ENCODE measurements at regions not wholly inside any gene's neighbourhood (a gene's known extent, or its start where the extent isn't known, plus 50 kb on each side); places are given as distances from the start of the nearest gene placed in this dataset.

DNA sequence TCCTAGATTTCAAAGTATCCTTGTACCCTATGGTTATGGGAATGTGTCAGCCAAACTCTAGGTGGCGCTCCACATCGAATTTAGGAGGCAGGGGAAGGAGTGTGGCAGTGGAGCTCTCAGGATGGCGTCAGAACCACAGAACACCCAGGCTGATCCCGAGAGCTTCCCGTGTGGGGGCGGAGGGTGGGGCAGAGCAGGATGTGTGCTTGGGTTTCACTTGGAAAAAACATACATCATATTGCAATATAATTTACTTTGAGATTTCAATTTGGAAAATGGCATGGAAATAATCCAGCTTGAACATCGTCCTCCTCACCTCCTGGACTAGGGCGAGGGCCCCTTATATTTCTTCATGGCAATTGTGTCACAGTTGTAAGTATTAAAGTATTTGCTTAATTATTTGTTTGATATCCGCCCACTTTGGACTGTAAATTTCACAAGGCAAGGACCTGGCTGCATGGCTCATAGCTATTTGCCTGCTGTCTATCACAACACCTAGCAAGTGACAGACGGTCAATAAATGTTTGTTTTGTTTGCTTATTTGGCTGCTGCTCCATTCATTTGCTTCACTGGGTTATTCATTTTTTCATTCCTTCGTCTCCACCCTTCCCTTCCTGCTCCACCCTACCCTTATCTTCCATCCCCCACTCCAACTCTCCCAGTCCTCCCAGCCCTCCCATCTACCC lies 221.5 kb upstream of the HMGA2 start:
- intact Hi-C loops (cut with DNase I): loop anchor here (2.0 to 5.0 kb wide), 2 partner anchors 380 to 484 kb away; no protein-coding TSS in a partner anchor
- peaks cover 0 to 3% (median 0%) of the 10 kb centered on the region in 4 donors for H3K9me3 ChIP-seq
- WGBS: 19% methylated on average over 11 of the region's 11 CpGs
- peak overlapping the region; percentile 12 to 38 (median 17) for H3K4me3 ChIP-seq
- DNase-seq (ENCODE audit: extremely low spot score): no peak
- peaks cover 12 to 21% (median 21%) of the 10 kb centered on the region in 4 donors for H3K4me1 ChIP-seq
- no peaks in the 10 kb centered on the region for H3K36me3 ChIP-seq
- H3K27me3 ChIP-seq: peaks cover 0 to 11% (median 0%) of the 10 kb centered on the region in 4 donors
- TF ChIP-seq POLR2A (IDR thresholded peaks at IDR 0.05; ENCODE audit: low read depth): no peak
- TF ChIP-seq, protein P1, sequence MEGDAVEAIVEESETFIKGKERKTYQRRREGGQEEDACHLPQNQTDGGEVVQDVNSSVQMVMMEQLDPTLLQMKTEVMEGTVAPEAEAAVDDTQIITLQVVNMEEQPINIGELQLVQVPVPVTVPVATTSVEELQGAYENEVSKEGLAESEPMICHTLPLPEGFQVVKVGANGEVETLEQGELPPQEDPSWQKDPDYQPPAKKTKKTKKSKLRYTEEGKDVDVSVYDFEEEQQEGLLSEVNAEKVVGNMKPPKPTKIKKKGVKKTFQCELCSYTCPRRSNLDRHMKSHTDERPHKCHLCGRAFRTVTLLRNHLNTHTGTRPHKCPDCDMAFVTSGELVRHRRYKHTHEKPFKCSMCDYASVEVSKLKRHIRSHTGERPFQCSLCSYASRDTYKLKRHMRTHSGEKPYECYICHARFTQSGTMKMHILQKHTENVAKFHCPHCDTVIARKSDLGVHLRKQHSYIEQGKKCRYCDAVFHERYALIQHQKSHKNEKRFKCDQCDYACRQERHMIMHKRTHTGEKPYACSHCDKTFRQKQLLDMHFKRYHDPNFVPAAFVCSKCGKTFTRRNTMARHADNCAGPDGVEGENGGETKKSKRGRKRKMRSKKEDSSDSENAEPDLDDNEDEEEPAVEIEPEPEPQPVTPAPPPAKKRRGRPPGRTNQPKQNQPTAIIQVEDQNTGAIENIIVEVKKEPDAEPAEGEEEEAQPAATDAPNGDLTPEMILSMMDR (IDR thresholded peaks at IDR 0.05): peak; percentile 60 to 70 (median 69)
- H3K27ac ChIP-seq (replicated peaks in 1 of 4): peak overlapping the region; percentile 1 to 44 (median 28)

DNA sequence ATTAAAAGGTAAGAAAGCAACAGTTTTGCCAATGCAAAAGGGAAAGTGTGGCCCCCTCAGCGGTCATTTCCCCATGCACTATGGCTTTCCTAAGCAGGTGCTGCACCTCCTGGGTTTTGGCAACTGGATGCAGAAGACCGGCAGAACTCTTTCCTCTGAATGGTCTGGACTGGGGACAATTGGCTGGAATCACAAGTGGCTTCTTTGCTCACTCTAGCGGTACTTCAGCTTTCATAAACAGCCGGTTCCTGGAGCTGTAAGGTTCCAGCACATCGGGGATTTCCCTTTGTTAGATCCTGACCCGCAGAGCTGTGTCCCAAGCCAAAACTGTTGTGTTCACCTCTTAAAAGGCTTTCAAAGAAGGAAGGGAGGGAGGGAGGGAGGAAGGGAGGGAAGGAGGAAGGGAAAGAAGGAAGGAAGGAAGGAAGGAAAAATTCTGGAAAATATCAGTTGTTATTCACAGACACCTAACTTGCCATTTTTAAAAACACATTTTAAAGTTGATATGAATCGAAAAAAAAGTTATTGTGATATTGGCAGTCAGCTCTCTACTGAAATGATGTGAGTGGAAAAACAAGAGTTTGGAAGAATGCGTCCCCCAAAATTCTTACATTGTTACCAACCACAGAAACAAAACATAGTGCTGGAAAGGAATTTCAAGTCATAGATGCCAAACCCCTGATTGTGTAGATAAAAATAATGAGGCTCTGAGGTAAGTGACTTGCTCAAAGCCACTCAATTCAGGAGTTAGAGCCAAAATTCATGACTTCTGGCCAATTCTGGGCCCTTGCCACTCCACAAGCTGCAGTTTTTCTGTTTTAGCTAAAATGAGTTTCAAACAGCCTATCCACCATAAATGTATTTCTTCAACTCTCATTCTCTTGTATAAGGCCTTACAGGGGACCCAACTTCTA lies 220.6 kb upstream of the HMGA2 start:
- peak overlapping the region; percentile 12 to 38 (median 17) for H3K4me3 ChIP-seq
- H3K27me3 ChIP-seq: peaks cover 0 to 11% (median 0%) of the 10 kb centered on the region in 4 donors
- H3K27ac ChIP-seq (replicated peaks in 1 of 4): peak overlapping the region; percentile 1 to 44 (median 28)
- TF ChIP-seq POLR2A (IDR thresholded peaks at IDR 0.05; ENCODE audit: low read depth): no peak
- no peak for TF ChIP-seq EP300 (IDR thresholded peaks at IDR 0.05)
- intact Hi-C loops (cut with DNase I): loop anchor here (2.0 to 5.0 kb wide), 2 partner anchors 379 to 483 kb away; no protein-coding TSS in a partner anchor
- H3K9me3 ChIP-seq: peaks cover 0 to 4% (median 0%) of the 10 kb centered on the region in 4 donors
- WGBS: 22% methylated on average over 8 of the region's 8 CpGs
- no peaks in the 10 kb centered on the region for H3K36me3 ChIP-seq
- DNase-seq (ENCODE audit: extremely low spot score): no peak
- peaks cover 12 to 21% (median 21%) of the 10 kb centered on the region in 4 donors for H3K4me1 ChIP-seq

DNA sequence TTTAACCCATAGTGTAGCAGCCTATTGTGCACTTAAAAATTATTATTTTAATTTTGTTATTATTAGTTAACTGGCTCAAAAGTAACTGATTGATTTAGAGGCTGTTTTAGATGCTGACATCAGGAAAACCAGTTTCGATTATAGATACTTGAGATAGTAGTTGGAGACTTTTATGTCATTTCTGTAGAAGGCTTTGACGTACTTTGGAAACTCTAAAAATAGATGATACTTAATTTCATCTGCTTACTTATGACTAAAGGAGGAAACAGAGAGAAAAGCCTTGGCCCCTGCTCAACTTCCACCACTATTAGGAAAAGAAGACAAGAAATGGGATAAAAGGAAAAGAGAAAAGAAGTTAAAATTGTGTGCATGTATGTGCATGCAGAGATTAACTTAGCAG lies 219.3 kb upstream of the HMGA2 start:
- Histone ChIP-seq H3K27ac (replicated peaks in 1 of 4) (no peak overlapping the region), H3K9me3 (peaks cover 0 to 4% (median 0%) of the 10 kb centered on the region in 4 donors), H3K4me1 (peaks cover 12 to 21% (median 21%) of the 10 kb centered on the region in 4 donors), H3K27me3 (peaks cover 0 to 3% (median 0%) of the 10 kb centered on the region in 4 donors), H3K36me3 (no peaks in the 10 kb centered on the region), H3K4me3 (no peak overlapping the region)
- TF ChIP-seq EP300 (IDR thresholded peaks at IDR 0.05): no peak
- intact Hi-C loops (cut with DNase I): no loop called here
- 70% methylated on average over 2 of the region's 2 CpGs for WGBS
- no peak for DNase-seq (ENCODE audit: extremely low spot score)

DNA sequence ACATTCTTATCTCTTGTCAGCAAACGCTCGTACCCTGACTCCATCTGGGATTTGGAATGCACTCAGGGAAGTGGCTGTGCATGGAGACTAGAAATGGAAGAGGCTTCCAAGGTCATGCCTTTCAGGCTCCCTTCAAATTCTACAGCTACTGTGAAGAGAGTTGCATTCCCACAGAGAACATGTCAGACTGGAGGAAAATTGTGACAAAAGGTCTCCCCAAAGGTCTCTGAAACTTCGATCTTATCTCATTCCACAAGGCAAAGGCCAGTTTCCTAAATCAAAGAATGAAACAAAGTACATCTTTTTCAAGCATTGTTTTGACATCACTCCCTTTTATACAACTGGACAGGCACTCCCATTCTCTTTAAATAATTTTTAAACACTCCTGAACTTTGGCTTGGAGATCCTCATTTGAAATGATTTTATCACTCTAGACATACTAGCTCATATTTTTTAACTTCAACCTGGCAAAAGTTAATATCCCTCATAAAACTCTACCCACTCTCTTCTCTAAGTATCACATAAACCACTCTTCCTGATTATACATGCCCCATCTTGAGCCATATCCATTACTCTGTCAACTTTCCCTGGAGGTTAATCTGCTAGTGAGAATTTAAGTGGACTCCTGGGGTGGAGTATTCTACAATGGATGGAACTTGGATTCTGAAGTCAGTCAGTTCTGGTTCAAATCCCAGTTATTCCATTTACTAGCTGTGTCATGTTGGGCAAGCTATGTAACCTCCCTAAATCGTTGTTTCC lies 218.1 kb upstream of the HMGA2 start:
- Histone ChIP-seq H3K4me1 (peaks cover 12 to 21% (median 21%) of the 10 kb centered on the region in 4 donors), H3K9me3 (peaks cover 0 to 4% (median 0%) of the 10 kb centered on the region in 4 donors), H3K27ac (replicated peaks in 1 of 4) (no peak overlapping the region), H3K27me3 (no peaks in the 10 kb centered on the region), H3K4me3 (no peak overlapping the region), H3K36me3 (no peaks in the 10 kb centered on the region)
- TF ChIP-seq POLR2AphosphoS5 (IDR thresholded peaks at IDR 0.05) (no peak), EP300 (IDR thresholded peaks at IDR 0.05) (no peak), POLR2A (IDR thresholded peaks at IDR 0.05; ENCODE audit: low read depth) (no peak)
- TF ChIP-seq, protein P1 (IDR thresholded peaks at IDR 0.05): no peak
- intact Hi-C loops (cut with DNase I): no loop called here
- no peak for DNase-seq (ENCODE audit: extremely low spot score)
- 66% methylated on average over 4 of the region's 4 CpGs for WGBS

DNA sequence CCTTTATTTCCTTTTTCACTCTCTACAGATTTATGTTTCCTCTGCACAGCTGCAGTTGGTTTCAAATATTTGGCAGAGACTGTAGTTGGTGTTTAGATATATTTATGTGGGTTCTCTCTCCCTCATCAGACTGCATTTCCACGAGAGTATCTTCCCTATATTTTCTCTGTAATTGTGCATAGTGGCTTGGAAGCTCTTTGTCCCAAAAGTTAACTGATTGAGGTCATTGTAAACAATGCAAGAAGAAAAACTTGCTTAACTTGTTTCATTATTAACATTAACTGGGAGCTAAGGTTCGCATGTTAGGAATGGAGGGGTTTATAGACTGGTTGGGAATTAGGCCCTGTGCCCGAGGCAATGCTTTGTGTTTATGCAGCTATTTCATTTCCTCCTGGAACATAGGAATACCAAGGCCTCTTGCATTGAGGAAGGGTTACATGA lies 216.9 kb upstream of the HMGA2 start:
- no peak for DNase-seq (ENCODE audit: extremely low spot score)
- TF ChIP-seq POLR2A (IDR thresholded peaks at IDR 0.05; ENCODE audit: low read depth): no peak
- TF ChIP-seq EP300 (IDR thresholded peaks at IDR 0.05): no peak
- no peak for TF ChIP-seq POLR2AphosphoS5 (IDR thresholded peaks at IDR 0.05)
- TF ChIP-seq, protein P1 (IDR thresholded peaks at IDR 0.05): no peak
- H3K36me3 ChIP-seq: no peaks in the 10 kb centered on the region
- intact Hi-C loops (cut with DNase I): no loop called here
- H3K27me3 ChIP-seq: peaks cover 0 to 3% (median 0%) of the 10 kb centered on the region in 4 donors
- no peak overlapping the region for H3K4me3 ChIP-seq
- H3K27ac ChIP-seq (replicated peaks in 1 of 4): no peak overlapping the region
- WGBS: 73% methylated on average over 3 of the region's 3 CpGs
- H3K9me3 ChIP-seq: peaks cover 0 to 4% (median 0%) of the 10 kb centered on the region in 4 donors
- peaks cover 12 to 17% (median 16%) of the 10 kb centered on the region in 4 donors for H3K4me1 ChIP-seq
